Ammon's horn (tissue), 1 donor: ENCODE measurements at regions not wholly inside any gene's neighbourhood (a gene's known extent, or its start where the extent isn't known, plus 50 kb on each side); places are given as distances from the start of the nearest gene placed in this dataset.
"Not testable (repeated sequence)": the region's sequence is repeated elsewhere in the genome, so short reads cannot be mapped to it uniquely, and the experiment has no call there.

Source experiments
- DNase-seq: peaks from one replicate; pipeline ENCODE4 v3.0.0-alpha.2; 2016; ENCODE audit warnings: low spot score

DNA sequence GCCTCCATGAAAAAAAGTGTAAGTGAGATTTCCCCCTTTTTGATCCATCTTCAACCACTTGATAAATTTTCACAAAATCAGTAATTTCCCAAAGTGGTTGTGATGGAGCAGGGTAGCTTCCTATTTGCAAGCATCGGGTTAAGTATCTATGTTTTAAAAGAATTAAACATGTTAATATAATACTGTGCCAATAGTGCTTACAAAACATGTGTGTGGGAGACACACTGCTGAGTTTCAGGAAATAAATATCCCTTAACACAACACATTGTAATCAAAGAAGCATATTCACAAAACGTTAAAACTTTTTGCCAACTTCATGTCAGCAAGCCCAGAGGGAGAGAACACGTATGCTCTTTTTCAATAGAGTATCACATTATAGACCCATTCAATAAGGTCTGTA lies 526.9 kb downstream of the TTLL7 start:
- DNase-seq = not testable (repeated sequence)

DNA sequence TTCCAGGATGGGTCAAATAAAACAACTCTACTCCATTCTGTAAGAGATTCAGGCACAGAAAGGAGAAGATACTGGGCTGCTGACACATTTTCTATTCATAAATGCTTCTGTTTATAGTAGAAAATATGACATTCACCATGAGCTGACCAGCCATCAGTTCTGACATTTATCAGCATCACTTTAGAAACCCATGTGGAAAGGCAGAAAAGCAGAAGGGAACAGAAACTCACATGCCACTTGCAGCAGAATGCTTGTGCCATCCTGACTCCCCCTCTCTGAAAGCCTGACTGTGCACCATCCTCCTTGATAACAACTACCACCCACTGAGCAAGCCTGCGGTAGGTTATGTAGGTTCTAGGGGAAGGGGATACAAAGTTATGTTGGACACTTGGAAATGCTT lies 527.7 kb downstream of the TTLL7 start:
- not testable (repeated sequence) for DNase-seq

DNA sequence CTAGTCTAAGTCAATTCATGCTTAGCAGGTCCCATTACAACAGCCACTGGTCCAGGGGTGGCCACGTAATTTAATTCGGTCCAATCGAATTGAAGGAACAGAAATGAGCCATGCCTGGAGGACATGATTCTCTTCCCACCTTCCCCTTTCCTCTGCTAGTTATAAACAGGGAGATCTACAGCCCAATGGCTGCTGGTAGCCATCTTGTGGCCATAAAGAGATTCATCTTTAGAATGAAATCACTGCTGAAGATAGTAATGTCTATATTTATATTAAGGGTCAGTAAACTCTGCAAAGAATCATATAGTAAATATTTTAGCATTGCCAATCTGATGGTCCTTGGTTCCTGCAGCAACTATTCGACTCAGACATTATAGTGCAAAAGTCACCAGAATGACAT lies 530.6 kb downstream of the TTLL7 start:
- not testable (repeated sequence) for DNase-seq

DNA sequence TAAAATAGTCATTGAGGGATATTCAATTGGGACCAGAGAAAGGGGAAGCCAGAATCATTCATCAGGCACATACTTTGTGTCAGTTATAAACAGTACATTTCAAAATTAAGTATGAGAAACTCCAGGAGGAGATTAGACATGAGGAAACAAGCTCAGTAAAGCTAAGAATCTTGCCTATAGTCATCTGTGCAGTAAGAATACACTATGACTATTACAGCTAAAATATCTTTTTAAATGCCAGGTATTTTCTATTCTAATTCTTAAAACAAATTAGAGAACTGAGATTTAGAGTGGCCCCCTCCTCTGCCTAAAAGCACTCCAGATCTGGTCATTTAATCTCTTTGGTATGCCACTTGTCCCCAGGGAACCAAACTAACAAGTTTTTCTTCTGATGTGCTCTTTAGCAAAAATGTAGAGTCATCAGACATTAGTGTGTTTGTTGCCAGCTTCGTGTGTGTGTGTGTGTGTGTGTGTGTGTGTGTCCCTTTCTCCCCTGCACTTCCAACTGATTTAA lies 541.1 kb downstream of the TTLL7 start:
- DNase-seq = not testable (repeated sequence)

DNA sequence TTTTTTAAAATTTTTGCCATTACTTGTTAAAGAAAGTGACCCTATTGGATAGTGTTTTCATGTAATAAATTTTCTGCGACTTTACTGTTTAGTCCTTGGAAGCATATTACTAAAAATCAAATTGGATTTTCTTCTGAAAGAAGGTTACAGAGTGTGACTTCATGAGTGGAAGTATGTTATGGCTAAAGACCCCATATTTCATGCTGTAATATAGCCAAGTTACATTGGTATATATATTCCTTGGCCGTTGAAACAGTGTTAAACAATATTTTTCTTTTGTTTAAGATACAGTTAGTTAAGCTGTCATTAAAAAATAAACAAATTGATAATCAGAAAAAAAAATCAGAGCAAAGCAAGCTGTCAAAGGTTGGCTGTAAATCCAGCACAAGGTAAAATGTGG lies 541.7 kb downstream of the TTLL7 start:
- not testable (repeated sequence) for DNase-seq

DNA sequence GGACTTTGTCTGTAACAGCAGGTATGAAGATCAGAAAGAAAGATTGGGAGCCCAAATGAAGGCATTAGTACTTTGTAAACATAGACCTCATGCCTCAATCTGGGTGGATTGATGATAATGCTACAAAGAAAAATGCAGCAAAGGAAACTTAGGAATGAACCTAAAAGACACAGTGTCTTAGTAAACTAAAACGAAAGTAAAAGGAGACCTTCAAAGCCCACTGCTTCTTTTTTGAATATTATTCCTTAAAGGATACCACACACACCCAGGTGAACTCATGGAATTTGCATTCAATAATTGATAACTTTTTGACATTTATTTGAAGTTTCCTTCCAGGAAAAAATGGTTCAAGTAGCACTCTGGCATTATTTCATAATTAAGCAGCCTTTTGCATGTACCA lies 543.2 kb downstream of the TTLL7 start:
- DNase-seq = not testable (repeated sequence)

DNA sequence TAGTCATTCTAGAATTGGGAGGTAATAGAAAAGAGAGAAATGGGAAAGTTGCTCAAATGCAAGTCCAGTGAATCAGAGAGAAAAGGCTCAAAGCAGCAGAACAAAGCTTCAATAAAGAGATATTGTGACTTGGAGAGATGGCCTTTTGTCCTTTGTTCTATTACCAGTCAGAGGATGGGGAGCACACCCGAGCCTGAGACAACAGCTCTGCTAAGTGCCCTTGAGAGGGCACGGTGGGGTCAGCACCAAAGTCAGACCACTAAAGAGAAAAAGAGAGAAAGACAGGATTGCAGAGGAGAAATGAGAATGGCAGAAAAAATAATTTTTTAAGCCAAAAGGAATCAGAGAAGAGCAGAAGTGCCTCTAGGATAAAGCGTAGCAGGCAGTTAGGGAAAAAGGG lies 553.1 kb downstream of the TTLL7 start:
- DNase-seq = peak; percentile 74

DNA sequence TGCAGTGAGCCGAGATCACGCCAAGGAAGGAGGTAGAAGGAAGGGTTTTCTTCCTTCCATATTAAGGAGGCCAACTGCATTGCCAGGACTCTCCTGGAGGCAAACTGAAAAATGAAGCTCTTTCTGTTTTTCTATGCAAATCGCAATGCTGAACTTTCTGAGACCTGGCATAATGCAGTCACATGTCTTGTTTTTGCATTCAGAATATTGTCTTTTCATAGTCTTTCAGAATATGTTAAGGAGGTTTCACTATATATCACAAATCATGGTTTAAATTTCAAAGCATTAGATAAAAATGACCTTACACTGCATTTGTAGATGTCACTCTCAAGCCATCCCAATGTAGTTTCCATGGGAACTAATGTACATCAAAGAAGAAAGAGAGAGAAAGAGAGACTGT lies 556.5 kb downstream of the TTLL7 start:
- DNase-seq = not testable (repeated sequence)

DNA sequence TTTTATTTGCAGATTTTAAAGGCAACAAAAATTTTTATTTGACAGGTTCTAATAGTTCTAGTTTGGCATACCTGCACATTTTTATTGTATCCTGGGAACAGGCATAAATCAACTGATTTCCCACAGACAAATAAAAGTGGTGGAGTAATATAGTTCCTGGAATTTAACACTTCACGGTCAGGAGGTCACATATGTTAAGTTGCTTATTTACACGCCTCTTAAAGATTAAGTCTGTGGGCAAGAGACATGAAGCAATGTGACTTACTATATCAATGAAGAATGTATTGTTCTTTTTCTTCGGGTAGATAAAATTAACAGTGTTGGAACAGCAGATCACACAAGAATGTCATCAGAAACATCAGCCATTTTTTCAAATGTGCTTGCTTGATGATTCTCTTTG lies 558.3 kb downstream of the TTLL7 start:
- not testable (repeated sequence) for DNase-seq

DNA sequence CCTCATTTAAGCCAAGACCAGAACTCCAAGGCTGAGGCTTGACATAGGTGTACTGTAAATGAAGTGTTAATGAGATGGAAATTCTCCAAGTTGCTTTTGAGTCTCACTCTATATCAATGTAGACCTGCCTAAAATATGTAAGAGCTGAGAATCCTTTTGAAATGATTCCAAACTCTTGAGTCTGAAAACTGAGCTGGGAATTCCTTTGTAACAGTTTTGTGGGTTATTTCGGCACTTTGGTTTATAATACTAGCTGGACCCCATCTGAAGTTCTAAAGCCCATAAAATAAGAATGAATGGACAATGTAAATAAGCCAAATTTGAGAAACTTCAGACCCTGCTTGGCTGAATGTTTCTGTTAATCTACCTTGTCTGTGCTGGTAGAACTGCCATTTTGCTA lies 558.9 kb downstream of the TTLL7 start:
- DNase-seq = not testable (repeated sequence)

DNA sequence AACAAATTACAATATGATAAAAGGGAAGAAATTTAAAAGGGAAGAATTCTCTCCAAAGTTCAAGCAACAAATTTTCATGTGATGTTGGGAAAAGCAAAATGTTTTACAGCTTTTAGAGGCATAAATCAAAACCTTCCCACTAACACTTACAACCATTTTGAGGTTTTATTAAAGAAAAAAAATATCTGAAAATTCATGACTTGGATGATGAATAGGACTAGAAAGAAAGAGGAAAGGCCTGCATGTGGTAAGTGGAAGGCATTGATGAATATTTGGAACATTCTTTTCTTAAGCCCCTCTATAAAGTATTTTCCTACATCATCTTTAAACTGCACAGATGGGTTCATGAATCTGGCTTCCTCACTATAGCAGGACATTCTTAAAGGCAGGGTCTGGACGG lies 560.6 kb downstream of the TTLL7 start:
- not testable (repeated sequence) for DNase-seq

DNA sequence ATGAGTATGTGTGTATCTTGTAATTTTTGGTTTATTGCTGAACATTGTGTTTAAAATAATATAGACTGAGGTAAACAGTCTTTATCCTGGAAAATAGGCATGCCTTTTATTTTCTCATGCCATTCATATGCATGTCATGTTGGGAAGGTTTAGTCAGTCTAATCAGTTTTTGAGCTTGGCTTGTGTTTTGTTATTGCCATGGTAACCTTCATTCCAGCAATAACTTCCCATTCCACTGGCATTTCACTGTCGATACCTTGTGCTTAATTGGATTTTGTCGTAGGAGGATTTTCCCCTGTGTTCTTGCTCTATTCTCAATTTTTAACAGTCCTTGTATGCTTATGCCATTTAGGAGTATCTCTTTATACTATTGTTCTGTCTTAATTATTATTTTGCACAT lies 563.6 kb downstream of the TTLL7 start:
- DNase-seq = not testable (repeated sequence)

DNA sequence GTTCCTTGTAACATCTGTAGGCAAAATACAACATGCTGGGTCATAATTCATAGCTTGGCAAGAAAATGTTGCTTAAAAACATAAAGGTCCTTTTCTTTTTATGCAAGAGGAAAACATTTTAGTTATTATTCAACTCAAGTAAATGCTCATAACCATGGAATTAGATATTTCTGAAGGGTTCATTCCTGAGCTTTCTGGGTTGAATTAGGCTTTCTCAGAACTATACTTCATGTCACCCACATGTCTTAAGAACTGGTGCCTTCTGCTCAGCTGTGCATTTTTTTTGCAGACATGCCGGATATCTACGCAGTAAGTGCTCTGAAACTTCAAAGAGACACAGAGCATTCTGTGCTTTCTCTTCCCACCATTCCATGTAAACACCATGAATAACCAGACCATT lies 571.4 kb downstream of the TTLL7 start:
- not testable (repeated sequence) for DNase-seq

DNA sequence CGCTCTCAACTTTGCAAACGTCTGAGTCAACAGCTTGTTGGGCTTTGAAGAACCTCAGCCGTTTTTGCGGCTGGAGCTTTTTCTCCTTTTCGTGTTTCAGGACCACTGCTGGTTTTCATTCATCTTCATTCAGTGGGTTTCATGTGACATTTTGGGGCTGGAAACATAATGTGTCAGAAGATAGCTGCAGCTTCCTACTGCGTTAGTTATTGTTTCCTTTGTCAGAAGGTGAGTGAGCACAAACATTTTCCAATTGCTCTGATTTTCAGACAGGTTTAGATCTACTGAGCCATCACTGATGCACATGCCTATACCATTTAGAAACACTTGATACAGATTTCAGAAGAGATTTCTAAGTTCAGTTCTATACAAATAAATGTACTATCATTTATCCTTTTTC lies 575.5 kb downstream of the TTLL7 start:
- DNase-seq = not testable (repeated sequence)

DNA sequence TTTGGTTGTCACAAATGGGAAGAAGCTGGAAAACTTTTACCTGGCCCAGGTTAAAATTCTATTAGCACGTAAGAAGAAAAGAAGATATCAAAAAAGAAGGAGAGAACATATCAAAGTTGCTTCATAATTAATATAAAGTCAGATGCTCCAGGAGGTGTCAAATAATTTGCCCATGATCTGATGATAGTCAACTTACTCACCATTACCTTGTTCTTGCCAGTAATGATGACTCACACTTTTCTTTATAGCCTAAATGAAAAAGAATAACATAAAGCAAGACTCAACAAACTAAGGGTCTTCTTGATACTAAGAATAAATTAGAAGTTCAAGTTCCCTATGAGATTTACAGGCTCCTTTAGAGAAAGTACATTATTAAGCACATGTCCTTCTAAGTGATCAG lies 580.4 kb downstream of the TTLL7 start:
- DNase-seq = no peak

DNA sequence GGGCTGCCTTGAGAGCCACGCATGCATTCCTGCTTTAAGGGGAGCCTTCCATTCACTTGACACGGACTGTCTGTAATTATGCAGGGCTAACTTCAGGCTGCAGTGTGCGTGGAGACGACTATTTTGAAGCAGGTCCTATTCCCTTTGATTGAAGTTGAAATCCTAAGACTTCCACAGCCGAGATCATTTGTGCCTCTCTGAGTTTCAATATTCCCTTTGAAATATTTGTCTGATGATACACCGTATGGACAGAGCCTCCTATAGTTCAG lies 585.2 kb downstream of the TTLL7 start:
- DNase-seq = not testable (repeated sequence)

DNA sequence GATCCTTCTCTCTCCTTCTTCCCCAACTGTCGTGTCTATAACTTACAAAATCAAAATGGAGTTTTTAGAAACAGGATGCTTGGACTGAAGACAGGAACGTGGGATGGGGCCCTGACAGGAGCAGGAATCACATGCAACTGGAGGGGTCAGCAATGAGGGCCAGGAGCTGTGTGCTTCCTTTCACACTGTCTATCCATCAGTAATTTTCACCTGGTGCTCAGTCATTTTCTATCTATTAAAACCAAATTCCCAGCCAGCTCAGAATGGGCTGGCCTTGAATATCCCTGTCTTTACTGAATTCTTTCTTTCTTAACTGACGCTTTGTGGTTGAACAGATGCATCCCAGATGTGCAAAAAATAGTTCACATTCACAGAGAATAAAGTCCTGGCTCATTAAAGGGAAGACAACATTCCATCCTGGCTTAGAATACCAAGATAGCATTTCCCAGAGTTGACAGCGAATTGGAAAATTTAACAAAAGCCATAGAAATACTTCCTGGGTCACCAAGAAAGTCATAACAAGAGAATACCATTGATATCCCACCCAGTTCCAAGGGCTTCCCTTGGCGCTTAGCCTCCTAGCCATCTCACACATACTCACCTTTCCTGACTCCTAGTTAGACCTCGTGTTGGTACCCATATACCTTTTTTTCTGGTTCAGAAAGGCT lies 588.1 kb downstream of the TTLL7 start:
- not testable (repeated sequence) for DNase-seq

DNA sequence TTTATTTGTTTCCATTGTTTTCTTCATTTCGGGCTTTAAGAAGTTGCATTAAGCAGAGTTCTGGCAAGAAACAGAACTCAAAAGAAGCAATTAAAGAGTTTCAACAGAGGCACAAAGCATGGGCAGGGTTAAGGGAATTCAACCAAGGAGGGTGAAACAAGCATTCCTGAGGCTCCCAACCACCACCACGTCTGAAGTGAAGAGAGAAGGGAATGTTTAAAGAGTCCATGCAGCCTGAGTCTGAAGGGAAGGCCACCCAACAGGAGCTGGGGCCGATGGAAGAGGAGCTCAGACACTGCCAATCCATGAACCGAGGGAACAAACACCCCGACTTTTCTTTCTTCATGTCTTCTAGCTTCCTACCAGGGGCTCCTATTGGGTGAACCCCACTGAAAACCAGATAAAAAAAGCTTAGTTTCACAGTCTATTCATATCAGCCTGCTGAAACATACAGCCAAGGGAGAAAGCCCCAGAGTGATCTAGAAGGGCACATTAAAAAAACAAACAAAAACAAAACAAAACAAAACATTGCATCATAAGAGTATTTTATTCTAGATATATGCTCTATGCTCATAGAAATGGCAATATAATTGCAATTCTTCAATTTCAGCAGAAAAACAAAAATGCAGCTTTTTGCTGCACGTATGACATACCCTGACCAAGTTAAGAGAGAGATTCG lies 592.1 kb downstream of the TTLL7 start:
- not testable (repeated sequence) for DNase-seq

DNA sequence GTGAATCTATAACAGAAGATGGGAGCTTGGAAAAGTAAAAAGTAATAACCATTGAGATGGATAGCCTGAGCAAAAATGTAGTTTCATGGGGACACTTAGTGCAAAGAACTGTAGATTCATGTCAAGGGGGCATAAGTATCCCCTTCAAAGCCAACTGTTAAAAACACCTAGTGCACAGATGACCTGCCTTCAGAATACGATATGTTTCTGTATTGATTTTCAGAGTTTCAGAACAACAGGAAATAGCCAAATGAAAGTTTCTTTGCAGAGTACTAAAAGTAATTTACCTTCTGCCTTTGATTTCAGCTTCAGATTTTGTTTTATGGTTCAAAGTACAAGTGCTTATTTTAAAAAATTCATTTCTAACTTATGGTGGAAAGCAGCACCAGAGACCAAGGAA lies 593.1 kb downstream of the TTLL7 start:
- not testable (repeated sequence) for DNase-seq

DNA sequence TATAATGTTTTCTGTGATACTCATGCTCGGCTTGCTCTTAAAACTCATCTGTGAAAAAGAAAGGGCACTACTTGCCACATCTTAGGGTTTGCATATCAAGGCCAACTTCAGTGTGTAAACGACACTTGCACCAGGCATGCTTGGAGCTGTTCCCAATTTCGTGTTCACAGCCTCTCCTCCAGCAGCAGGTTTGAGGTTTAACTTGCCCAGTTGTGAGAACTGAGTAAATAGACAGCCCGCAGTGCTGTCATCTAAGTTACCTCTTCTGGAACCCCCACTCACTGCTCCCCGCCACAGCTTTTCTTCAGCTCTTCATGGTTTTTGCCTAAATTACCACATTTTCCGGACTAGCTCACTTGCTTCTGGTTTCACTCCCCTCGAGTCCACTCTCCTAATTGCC lies 595.4 kb downstream of the TTLL7 start:
- DNase-seq = not testable (repeated sequence)

DNA sequence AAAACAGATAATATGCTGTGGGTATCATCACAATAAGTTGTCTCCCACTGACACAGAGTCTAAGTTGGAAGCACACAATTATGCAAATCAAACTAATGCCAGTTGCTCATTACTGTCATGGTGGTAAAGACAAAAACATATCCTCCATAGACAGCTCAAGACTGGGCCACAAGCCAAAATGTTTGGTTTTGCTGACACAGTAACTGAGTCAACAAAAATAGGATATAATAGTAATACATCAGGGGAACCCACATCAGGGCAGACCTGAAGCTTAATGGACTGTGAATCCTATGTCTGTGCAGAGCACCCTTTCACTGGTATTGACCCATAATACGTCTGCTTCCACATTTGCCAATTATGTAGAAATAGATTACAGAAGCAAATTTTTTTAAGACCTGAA lies 597.8 kb downstream of the TTLL7 start:
- DNase-seq = not testable (repeated sequence)

DNA sequence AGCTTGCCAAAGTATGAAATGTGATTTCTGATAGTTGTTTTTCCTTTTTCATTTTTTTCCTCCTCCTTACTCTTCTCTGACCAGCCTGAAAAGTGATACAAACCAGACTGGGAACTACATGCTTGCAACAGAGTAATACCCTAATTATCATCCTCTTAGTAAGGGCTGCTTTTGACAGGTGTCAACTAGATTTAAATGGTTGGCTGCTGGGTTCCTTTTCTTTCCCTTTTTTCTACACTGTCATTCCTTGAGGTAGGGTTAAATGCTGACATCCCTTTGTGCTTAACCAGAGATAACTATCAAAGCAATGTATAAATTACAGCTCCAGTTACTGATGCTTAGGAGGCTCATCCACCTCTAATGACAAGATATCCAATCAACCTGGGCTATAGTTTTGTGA lies 598.8 kb downstream of the TTLL7 start:
- not testable (repeated sequence) for DNase-seq

DNA sequence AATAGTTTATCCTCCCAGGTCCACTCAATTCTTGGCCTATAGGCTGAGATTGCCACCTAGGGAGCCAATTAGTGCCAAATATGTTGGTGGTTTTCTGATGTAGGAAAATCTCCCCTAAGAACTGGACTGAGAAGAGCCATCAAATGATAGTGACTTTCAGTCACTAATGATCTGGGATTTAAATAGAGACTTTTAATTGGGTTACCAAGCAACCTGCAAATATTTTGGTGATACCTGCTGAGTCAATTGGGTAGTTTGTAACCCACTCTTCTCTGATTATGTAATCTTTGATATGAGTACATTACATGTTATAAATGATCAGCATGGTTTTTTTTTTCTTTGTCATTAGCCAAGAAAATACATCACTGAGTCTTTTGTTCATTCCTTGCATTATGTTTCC lies 600.8 kb downstream of the TTLL7 start:
- not testable (repeated sequence) for DNase-seq

DNA sequence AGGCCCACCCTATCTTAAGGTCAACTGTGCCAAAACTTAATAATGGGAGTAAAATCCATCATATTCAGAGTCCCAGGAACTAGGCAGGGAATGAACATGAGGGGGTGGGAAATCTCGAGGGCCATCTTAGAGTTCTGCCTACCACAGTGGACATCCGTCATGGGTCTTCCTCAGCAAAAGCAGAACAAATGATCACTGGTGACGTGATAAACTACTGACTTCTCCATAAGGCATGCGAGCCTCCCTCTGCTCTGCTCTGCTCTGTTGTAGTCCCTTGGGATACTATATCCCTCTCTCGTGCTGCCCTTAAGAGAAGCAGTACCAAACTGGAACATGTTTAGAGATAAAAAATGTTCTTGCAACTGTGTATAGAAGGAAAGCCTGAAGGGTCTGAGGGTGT lies 603.8 kb downstream of the TTLL7 start:
- DNase-seq = not testable (repeated sequence)
